IPS-11a (cell line): ENCODE measurements at regions not wholly inside any gene's neighbourhood (a gene's known extent, or its start where the extent isn't known, plus 50 kb on each side); places are given as distances from the start of the nearest gene placed in this dataset.

Experiments used
- H3K4me3 ChIP-seq: one replicate; pipeline ENCODE4 v1.5.1; 2013; ENCODE audit warnings: low read depth, low read length, control low read depth

DNA sequence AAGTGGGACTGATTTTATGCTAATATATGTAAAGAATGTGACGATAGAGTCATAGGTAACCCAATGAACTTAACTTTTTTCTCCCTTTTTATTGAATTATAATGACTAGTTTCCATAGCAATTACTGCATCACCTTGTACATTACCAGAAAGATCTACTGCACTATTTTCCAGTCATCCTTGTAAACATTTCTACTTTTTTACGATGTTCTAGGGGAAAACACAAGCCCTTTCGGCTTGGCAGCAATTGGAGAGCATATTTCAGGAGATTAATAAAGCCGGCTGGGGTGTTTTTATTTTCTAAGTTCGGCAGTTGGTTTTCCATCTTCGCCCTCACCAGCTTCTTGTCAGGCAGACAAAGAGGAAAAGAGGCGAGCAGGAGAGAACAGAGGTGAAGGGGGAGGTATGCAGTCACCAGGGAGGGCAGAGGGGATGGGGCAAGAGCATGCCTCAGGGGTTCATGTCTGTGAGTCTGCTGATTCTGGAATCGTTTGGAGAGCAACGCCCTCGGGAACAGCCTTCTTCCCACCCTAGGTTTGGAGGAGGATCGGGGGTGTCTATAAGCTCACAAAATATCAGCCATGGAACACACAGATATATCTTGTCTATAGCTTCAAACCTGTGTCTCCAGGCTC lies 476.4 kb downstream of the MIAT start:
- H3K4me3 ChIP-seq, result no peak overlapping the region

GRCh38 chr22:27134315-27134701 lies 476.9 kb downstream of the MIAT start:
- no peak overlapping the region for H3K4me3 ChIP-seq

- H3K4me3 ChIP-seq, result no peak overlapping the region
Observed at GRCh38 chr22:27135031-27135981, 477.9 kb downstream of the MIAT start.

- H3K4me3 ChIP-seq, result no peak overlapping the region
Observed at GRCh38 chr22:27136596-27136995, 479.2 kb downstream of the MIAT start.

GRCh38 chr22:27137871-27138337 lies 480.5 kb downstream of the MIAT start:
- no peak overlapping the region for H3K4me3 ChIP-seq

- H3K4me3 ChIP-seq, result no peak overlapping the region
Observed at GRCh38 chr22:27138471-27138870, 481.1 kb downstream of the MIAT start.

GRCh38 chr22:27139935-27140511 lies 482.6 kb downstream of the MIAT start:
- no peak overlapping the region for H3K4me3 ChIP-seq

- H3K4me3 ChIP-seq, result no peak overlapping the region
Observed at GRCh38 chr22:27142286-27142685, 484.9 kb downstream of the MIAT start.

- H3K4me3 ChIP-seq, result no peak overlapping the region
Observed at GRCh38 chr22:27144321-27144720, 486.9 kb downstream of the MIAT start.

DNA sequence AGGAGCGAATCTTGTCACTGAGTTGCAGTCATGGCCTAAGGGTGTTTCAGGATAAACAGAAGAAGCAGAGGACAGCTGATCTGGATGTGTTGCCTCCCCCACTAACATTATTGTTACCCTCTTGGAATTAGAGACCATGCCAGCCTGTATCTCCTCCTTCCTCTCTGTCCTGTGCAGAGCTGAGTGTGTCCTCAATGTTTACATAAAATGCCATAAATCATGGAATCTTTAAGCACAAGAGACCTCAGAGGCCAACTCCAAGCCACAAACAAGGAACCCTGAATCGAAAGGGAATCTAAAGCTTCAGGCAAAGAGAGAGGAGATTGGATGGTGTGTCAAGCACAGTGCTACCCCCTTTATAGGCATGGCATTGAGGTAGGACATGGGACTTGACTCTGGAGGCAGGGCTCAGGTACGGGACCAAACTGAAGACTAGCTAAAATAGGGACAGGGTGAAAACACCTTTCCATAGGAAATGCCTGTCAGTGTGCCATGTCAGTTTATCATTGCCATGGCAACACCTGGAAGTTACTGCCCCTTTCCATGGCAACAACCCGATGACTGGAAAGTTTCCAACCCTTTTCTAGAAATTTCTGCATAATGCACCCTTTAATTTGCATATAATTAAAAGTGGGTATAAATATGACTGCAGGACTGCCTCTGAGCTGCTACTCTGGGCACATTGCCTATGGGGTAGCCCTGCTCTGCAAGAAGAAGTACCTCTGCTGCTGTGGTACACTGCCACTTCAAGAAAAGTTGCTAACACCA lies 489.7 kb downstream of the MIAT start:
- H3K4me3 ChIP-seq, result no peak overlapping the region

GRCh38 chr22:27148055-27148454 lies 490.7 kb downstream of the MIAT start:
- no peak overlapping the region for H3K4me3 ChIP-seq

- no peak overlapping the region for H3K4me3 ChIP-seq
Observed at GRCh38 chr22:27148886-27149470, 491.6 kb downstream of the MIAT start.

DNA sequence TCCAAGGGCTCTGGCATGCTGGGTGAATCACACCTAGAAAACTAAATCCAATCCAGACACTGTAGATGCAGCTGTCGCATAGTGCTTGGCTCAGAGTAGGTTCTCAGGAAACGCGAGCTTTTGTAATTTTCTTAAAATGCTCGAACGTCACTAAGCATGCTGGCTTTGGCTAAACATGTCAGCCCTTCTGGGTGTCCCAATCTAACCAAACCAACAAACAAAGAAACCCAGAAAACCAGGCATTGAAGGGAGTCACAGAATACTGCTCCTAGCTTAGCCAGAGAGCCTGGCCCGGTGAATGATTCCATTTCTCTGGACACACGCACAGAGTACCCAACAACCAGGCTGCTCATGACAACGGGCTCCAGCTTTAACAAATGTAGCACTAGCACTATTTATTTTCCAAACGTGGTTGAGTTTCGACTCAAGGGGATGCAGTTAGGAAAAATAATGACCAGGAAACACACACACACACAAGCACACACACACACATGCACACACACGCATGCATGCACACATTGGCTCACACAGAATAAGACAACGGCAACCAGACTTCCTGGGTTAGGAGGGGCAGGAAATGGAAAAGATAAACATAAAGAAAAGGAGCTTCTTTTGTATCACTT lies 492.6 kb downstream of the MIAT start:
- H3K4me3 ChIP-seq, result no peak overlapping the region

GRCh38 chr22:27150544-27150941 lies 493.2 kb downstream of the MIAT start:
- no peak overlapping the region for H3K4me3 ChIP-seq

GRCh38 chr22:27151407-27151806 lies 494.0 kb downstream of the MIAT start:
- no peak overlapping the region for H3K4me3 ChIP-seq

DNA sequence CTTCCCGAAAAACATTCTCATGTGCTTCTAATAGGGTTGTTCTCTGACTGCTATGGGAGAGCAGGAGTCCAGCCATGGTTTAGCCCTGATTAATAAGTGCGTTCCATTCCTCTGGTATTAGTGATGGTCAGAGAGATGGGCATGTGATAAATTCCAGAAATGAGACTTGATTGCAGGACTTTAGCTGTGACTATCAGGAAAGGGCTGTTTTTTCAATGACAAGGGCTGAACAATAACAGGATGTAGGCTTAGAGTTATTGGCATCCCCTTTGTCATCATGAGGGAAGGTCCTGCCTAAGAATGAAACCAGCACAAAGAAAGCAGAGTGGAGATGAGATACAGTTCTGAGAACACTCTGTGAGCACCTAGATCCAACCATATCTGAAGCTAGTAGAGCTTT lies 494.6 kb downstream of the MIAT start:
- no peak overlapping the region for H3K4me3 ChIP-seq

- H3K4me3 ChIP-seq, result no peak overlapping the region
Observed at GRCh38 chr22:27152883-27153282, 495.5 kb downstream of the MIAT start.

GRCh38 chr22:27153386-27153785 lies 496.0 kb downstream of the MIAT start:
- no peak overlapping the region for H3K4me3 ChIP-seq

GRCh38 chr22:27154717-27155116 lies 497.3 kb downstream of the MIAT start:
- no peak overlapping the region for H3K4me3 ChIP-seq

DNA sequence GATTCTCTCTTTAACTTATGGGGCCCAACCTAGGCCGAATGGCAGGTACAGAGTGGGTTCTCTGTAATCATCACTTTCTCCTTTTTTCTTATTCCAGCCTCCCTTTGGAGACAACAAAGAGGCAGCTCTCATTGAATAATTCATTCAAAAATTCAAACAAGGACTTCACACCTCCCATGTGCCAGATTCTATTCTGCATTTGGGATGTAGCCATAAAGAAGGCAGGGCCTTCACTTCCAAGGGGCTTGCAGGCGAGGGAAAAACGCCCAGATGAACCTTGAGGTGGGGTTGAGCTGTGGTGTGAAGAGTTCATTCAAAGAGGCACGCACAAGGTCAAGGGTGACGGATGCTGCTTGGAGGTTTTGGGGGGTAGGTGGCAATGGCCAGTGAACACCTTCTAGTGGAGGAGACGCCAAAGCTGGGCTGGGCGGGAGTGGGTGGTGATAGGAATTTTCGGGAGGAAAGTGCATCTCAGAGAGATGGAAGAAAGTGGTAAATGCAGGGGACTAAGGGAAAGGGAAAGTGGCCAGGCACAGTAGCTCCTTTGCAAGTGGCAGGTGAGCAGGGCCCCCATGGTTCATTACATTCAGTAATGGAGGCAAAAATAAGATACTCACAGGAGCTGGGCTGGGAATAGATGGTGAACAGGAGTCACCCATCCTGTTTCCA lies 499.6 kb downstream of the MIAT start:
- no peak overlapping the region for H3K4me3 ChIP-seq
